ENCODE measurements at regions not wholly inside any gene's neighbourhood (a gene's known extent, or its start where the extent isn't known, plus 50 kb on each side); places are given as distances from the start of the nearest gene placed in this dataset.
A peak's percentile ranks its signal among the peaks of the same experiment; 100 is the strongest.
"Not testable (repeated sequence)": the region's sequence is repeated elsewhere in the genome, so short reads cannot be mapped to it uniquely, and the experiment has no call there.

- H3K9ac ChIP-seq (ENCODE audit: low read length), result no peak overlapping the region
- no peaks in the 10 kb centered on the region for H3K27me3 ChIP-seq (ENCODE audit: control insufficient read depth, insufficient read depth, low read length)
- no peaks in the 10 kb centered on the region for H3K36me3 ChIP-seq (ENCODE audit: control insufficient read depth, insufficient read depth, low read length)
- no peaks in the 10 kb centered on the region for H3K4me1 ChIP-seq (ENCODE audit: control insufficient read depth, insufficient read depth, low read length)
- H3K4me3 ChIP-seq (ENCODE audit: low read length), result no peak overlapping the region
- H3K27ac ChIP-seq (ENCODE audit: low read depth, low read length), result no peak overlapping the region
These were observed 216.4 kb upstream of the FAT3 start for GRCh38 chr11:92008249-92008648.

DNA sequence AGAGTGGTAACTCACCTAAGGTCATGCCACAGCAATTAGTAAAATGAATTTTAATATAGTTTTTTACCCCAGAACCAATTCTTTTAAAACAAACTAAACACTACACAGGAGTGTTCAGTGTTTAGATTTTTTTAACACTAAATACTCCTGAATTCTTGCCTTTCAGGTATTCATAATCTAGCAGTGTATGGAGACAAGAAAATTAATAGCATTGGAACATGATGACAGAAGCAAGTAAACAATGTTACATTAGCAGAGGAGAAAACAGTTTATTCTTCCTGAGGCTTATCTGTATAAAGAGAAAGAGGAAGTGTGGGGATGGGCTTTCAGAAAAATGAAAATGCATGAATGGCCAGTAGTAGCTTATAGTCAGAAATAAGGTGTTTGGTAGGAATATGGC is 222.1 kb upstream of the FAT3 start:
- Histone ChIP-seq H3K9ac (ENCODE audit: low read length) (no peak overlapping the region), H3K4me1 (ENCODE audit: control insufficient read depth, insufficient read depth, low read length) (no peaks in the 10 kb centered on the region), H3K4me3 (ENCODE audit: low read length) (no peak overlapping the region), H3K27me3 (ENCODE audit: control insufficient read depth, insufficient read depth, low read length) (no peaks in the 10 kb centered on the region), H3K36me3 (ENCODE audit: control insufficient read depth, insufficient read depth, low read length) (no peaks in the 10 kb centered on the region), H3K27ac (ENCODE audit: low read depth, low read length) (no peak overlapping the region)

DNA sequence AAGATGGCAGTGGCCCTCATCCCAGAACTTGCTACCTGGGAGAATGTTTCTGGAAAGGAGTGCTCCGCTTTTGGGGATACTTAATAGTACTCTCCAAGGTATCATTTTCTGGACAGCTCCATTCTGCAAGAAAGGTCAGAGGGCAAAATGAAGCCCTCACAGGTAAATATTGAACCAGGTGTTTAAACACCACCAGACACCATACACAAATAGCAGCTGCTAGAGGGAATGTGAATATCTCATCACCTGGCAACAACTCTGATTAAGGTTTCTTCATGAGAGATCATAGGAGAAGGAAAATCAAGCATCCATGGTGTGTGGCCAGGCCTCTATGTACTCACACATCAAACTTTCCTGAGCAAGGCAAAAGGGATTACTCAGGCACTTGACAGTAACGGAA is 226.1 kb upstream of the FAT3 start:
- Histone ChIP-seq H3K9ac (ENCODE audit: low read length) (no peak overlapping the region), H3K36me3 (ENCODE audit: control insufficient read depth, insufficient read depth, low read length) (no peaks in the 10 kb centered on the region), H3K27ac (ENCODE audit: low read depth, low read length) (no peak overlapping the region), H3K4me1 (ENCODE audit: control insufficient read depth, insufficient read depth, low read length) (peaks cover 5% of the 10 kb centered on the region), H3K4me3 (ENCODE audit: low read length) (no peak overlapping the region), H3K27me3 (ENCODE audit: control insufficient read depth, insufficient read depth, low read length) (no peaks in the 10 kb centered on the region)

- Histone ChIP-seq H3K36me3 (ENCODE audit: control insufficient read depth, insufficient read depth, low read length) (no peaks in the 10 kb centered on the region), H3K4me1 (ENCODE audit: control insufficient read depth, insufficient read depth, low read length) (peaks cover 5% of the 10 kb centered on the region), H3K4me3 (ENCODE audit: low read length) (no peak overlapping the region), H3K9ac (ENCODE audit: low read length) (no peak overlapping the region), H3K27me3 (ENCODE audit: control insufficient read depth, insufficient read depth, low read length) (no peaks in the 10 kb centered on the region), H3K27ac (ENCODE audit: low read depth, low read length) (no peak overlapping the region)
These were observed 227.4 kb upstream of the FAT3 start for GRCh38 chr11:91997226-91997625.

GRCh38 chr11:91996526-91996925 is 228.1 kb upstream of the FAT3 start:
- Histone ChIP-seq H3K27ac (ENCODE audit: low read depth, low read length) (peak overlapping the region; percentile 21), H3K27me3 (ENCODE audit: control insufficient read depth, insufficient read depth, low read length) (no peaks in the 10 kb centered on the region), H3K9ac (ENCODE audit: low read length) (no peak overlapping the region), H3K4me1 (ENCODE audit: control insufficient read depth, insufficient read depth, low read length) (peaks cover 5% of the 10 kb centered on the region), H3K36me3 (ENCODE audit: control insufficient read depth, insufficient read depth, low read length) (no peaks in the 10 kb centered on the region), H3K4me3 (ENCODE audit: low read length) (no peak overlapping the region)

- H3K27me3 ChIP-seq (ENCODE audit: control insufficient read depth, insufficient read depth, low read length); H3K4me3 ChIP-seq (ENCODE audit: low read length); H3K4me1 ChIP-seq (ENCODE audit: control insufficient read depth, insufficient read depth, low read length); H3K27ac ChIP-seq (ENCODE audit: low read depth, low read length); H3K36me3 ChIP-seq (ENCODE audit: control insufficient read depth, insufficient read depth, low read length); H3K9ac ChIP-seq (ENCODE audit: low read length): not testable (repeated sequence)
These were observed 236.2 kb upstream of the FAT3 start for GRCh38 chr11:91988443-91988842.

DNA sequence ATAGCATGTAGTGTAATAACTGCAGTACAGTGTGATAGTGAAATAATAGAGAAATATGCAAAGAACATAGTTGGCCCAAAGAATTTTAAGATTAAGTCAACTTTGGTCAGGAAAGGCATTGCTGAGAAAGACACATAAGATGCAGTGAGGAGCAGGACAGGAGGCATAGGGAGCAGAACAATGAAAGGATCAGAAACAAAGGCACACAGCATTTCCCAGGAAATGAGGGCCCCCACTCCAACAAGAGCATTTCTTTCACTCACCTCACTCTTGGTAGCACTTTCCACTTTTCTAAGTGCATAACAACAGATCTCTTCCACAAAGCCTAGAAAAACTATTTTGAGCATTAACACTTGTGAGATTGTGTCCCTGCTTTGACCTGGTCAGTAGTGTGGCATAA is 238.4 kb upstream of the FAT3 start:
- H3K27ac ChIP-seq (ENCODE audit: low read depth, low read length), result no peak overlapping the region
- H3K4me3 ChIP-seq (ENCODE audit: low read length), result no peak overlapping the region
- no peaks in the 10 kb centered on the region for H3K36me3 ChIP-seq (ENCODE audit: control insufficient read depth, insufficient read depth, low read length)
- no peaks in the 10 kb centered on the region for H3K27me3 ChIP-seq (ENCODE audit: control insufficient read depth, insufficient read depth, low read length)
- H3K4me1 ChIP-seq (ENCODE audit: control insufficient read depth, insufficient read depth, low read length), result peaks cover 6% of the 10 kb centered on the region
- H3K9ac ChIP-seq (ENCODE audit: low read length), result no peak overlapping the region

DNA sequence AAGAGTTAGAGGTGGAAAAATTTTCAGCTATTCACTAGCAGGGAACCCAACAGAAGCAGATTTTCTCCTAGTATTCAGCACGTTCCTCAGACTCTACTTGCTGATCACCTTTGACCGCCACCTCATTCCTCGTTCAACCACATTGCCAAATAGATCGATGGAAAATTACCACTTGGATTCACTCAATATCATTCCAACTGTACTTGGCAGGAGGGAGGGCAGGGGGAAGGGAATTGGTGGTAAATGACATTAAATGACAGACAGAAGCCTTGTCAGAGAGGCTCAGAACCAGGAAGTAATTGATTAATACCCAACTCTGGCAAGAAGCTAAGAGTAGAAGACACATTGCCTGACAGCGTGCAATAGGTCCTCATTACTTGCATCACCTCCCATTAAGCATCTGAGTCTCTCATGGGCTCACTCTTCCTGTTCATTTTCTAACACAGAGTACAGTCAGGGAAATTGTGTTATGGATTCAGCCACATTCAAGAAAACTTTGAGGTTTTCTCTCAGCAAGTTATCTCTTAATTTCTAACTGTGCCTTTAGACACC is 240.5 kb upstream of the FAT3 start:
- H3K9ac ChIP-seq (ENCODE audit: low read length), result no peak overlapping the region
- H3K36me3 ChIP-seq (ENCODE audit: control insufficient read depth, insufficient read depth, low read length), result no peaks in the 10 kb centered on the region
- peaks cover 6% of the 10 kb centered on the region for H3K4me1 ChIP-seq (ENCODE audit: control insufficient read depth, insufficient read depth, low read length)
- H3K27ac ChIP-seq (ENCODE audit: low read depth, low read length), result no peak overlapping the region
- H3K4me3 ChIP-seq (ENCODE audit: low read length), result no peak overlapping the region
- no peaks in the 10 kb centered on the region for H3K27me3 ChIP-seq (ENCODE audit: control insufficient read depth, insufficient read depth, low read length)

- H3K4me1 ChIP-seq (ENCODE audit: control insufficient read depth, insufficient read depth, low read length), result peaks cover 6% of the 10 kb centered on the region
- no peaks in the 10 kb centered on the region for H3K27me3 ChIP-seq (ENCODE audit: control insufficient read depth, insufficient read depth, low read length)
- H3K36me3 ChIP-seq (ENCODE audit: control insufficient read depth, insufficient read depth, low read length), result no peaks in the 10 kb centered on the region
- peak overlapping the region; percentile 64 for H3K27ac ChIP-seq (ENCODE audit: low read depth, low read length)
- H3K4me3 ChIP-seq (ENCODE audit: low read length), result no peak overlapping the region
- no peak overlapping the region for H3K9ac ChIP-seq (ENCODE audit: low read length)
These were observed 242.6 kb upstream of the FAT3 start for GRCh38 chr11:91981995-91982394.

- H3K9ac ChIP-seq (ENCODE audit: low read length), result no peak overlapping the region
- H3K4me1 ChIP-seq (ENCODE audit: control insufficient read depth, insufficient read depth, low read length), result peaks cover 6% of the 10 kb centered on the region
- H3K36me3 ChIP-seq (ENCODE audit: control insufficient read depth, insufficient read depth, low read length), result no peaks in the 10 kb centered on the region
- H3K27ac ChIP-seq (ENCODE audit: low read depth, low read length), result no peak overlapping the region
- no peak overlapping the region for H3K4me3 ChIP-seq (ENCODE audit: low read length)
- no peaks in the 10 kb centered on the region for H3K27me3 ChIP-seq (ENCODE audit: control insufficient read depth, insufficient read depth, low read length)
These were observed 244.8 kb upstream of the FAT3 start for GRCh38 chr11:91979775-91980174.

DNA sequence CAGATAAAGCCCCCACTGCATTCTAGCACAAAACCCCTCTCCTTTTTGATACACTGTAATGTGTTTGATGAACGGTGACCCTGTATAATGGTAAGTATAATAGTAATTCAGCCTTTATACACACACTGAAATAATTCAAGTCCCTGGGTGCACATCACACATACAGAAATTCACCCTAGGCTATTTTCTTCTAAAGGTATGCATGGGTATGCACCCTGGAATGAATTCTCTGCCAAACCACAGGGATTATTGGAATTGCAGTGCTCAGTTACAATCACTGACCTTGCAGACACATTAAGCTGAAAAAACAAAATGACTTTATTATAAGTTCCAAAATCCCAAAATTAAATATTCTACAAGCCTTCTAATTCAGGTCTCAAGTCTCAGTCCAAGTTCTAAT is 245.9 kb upstream of the FAT3 start:
- Histone ChIP-seq H3K4me1 (ENCODE audit: control insufficient read depth, insufficient read depth, low read length) (peaks cover 6% of the 10 kb centered on the region), H3K27me3 (ENCODE audit: control insufficient read depth, insufficient read depth, low read length) (no peaks in the 10 kb centered on the region), H3K36me3 (ENCODE audit: control insufficient read depth, insufficient read depth, low read length) (no peaks in the 10 kb centered on the region), H3K27ac (ENCODE audit: low read depth, low read length) (no peak overlapping the region), H3K4me3 (ENCODE audit: low read length) (no peak overlapping the region), H3K9ac (ENCODE audit: low read length) (no peak overlapping the region)

DNA sequence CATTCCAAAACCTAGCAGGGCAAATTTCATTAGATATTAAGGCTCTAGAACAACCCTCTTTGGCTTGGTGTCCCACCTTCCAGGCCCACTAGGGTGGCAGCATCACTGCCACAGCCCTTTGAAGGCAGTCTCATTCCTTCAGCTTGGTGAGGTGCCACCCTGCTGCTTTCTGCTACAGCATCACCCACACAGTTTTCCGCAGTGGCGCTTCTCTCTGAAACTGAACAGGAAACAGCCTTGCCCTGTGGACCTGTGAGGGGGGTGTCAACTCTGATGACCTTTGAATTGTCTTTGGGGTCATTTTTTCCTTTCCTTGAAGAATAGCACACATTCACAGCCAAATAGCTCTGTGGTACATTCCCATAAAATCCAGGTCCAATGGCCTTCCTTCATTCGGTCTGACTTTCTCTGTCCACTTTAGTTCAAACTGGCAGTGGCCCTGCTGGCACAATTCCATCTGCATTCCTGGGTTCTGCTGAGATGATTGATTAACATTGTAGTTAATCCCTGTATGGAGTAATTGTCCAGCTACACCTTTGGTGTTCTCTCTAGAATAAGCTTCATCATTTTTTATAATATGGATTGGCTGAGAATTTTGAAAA is 251.9 kb upstream of the FAT3 start:
- no peak overlapping the region for H3K4me3 ChIP-seq (ENCODE audit: low read length)

DNA sequence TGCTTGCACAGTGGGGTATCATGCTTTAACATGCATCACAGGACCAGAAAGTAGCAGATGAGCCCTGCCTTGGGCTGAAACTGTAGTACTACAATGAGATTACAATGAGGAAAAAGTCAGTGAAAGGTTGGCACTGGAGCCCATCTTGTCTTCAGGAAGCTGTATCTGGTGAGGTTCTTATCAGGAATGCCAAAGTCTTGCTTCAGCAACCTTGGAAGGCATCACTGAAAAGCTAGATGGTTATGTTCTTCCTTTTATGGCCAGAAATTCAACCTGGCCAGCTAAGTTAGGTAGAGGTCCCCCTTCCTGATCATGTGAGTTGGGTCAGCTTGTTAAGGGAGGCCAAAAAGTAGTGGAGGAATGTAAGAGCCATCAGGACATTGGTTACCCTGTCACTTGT is 254.0 kb upstream of the FAT3 start:
- H3K36me3 ChIP-seq (ENCODE audit: control insufficient read depth, insufficient read depth, low read length), result no peaks in the 10 kb centered on the region
- no peak overlapping the region for H3K27ac ChIP-seq (ENCODE audit: low read depth, low read length)
- no peaks in the 10 kb centered on the region for H3K4me1 ChIP-seq (ENCODE audit: control insufficient read depth, insufficient read depth, low read length)
- no peaks in the 10 kb centered on the region for H3K27me3 ChIP-seq (ENCODE audit: control insufficient read depth, insufficient read depth, low read length)
- no peak overlapping the region for H3K4me3 ChIP-seq (ENCODE audit: low read length)
- no peak overlapping the region for H3K9ac ChIP-seq (ENCODE audit: low read length)

More for the DNA sequence above, 251.9 kb upstream of the FAT3 start:
- no peaks in the 10 kb centered on the region for H3K36me3 ChIP-seq (ENCODE audit: control insufficient read depth, insufficient read depth, low read length)
- H3K4me1 ChIP-seq (ENCODE audit: control insufficient read depth, insufficient read depth, low read length), result no peaks in the 10 kb centered on the region
- H3K9ac ChIP-seq (ENCODE audit: low read length), result no peak overlapping the region
- no peak overlapping the region for H3K27ac ChIP-seq (ENCODE audit: low read depth, low read length)
- H3K27me3 ChIP-seq (ENCODE audit: control insufficient read depth, insufficient read depth, low read length), result no peaks in the 10 kb centered on the region

Data from rectal smooth muscle tissue (tissue), 1 donor.